T-helper 2 cell treated with Interferon-gamma antibody and Interleukin-4, amounts not matched to agents 5 μg/mL and 100 μg/mL, for 36 hours (primary cell): ENCODE measurements at regions not wholly inside any gene's neighbourhood (a gene's known extent, or its start where the extent isn't known, plus 50 kb on each side); places are given as distances from the start of the nearest gene placed in this dataset.
"Not testable (repeated sequence)": the region's sequence is repeated elsewhere in the genome, so short reads cannot be mapped to it uniquely, and the experiment has no call there.

ENCODE experiments used
- DNase-seq: peaks from one replicate; pipeline ENCODE4 v3.0.0; 2021; ENCODE audit warnings: low spot score
- H3K27ac Mint-ChIP-seq: one replicate; pipeline ENCODE4 v1.8.0; 2021; ENCODE audit warnings: mild to moderate bottlenecking, mixed read lengths
- H3K27me3 Mint-ChIP-seq: one replicate; pipeline ENCODE4 v1.8.0; 2021; ENCODE audit warnings: low read depth, mixed read lengths
- H3K36me3 Mint-ChIP-seq: one replicate; pipeline ENCODE4 v1.8.0; 2021; ENCODE audit warnings: low read depth, mixed read lengths
- H3K4me1 Mint-ChIP-seq: one replicate; pipeline ENCODE4 v1.8.0; 2021; ENCODE audit warnings: low read depth, mixed read lengths
- H3K4me3 Mint-ChIP-seq: one replicate; pipeline ENCODE4 v1.8.0; 2022; ENCODE audit warnings: mild to moderate bottlenecking, moderate library complexity, mixed read lengths
- H3K9me3 Mint-ChIP-seq: one replicate; pipeline ENCODE4 v1.8.0; 2021; ENCODE audit warnings: mixed read lengths

DNA sequence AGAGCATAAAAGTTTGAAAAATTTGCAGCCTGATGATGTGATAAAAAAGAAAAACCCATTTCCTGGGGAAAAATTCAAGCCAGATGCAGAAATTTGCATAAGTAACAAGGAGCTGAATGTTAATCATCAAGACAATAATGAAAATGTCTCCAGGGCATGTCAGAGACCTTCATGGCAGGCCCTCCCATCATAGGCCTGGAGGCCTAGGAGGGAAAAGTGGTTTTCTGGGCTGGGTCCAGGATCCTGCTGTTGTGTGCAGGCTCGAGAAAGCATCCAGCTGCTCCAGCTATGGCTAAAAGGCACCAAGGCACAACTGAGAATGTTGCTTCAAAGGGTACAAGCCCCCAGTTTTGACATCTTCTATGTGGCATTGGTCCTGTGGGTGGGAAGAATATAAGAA is 1014.0 kb downstream of the SI start:
- peaks cover 38% of the 10 kb centered on the region for H3K9me3 Mint-ChIP-seq

GRCh38 chr3:164060923-164061322 is 1017.4 kb downstream of the SI start:
- no peaks in the 10 kb centered on the region for H3K4me1 Mint-ChIP-seq
- no peaks in the 10 kb centered on the region for H3K27me3 Mint-ChIP-seq
- H3K27ac Mint-ChIP-seq, result no peak overlapping the region
- no peak overlapping the region for H3K4me3 Mint-ChIP-seq
- no peaks in the 10 kb centered on the region for H3K36me3 Mint-ChIP-seq
- peaks cover 45% of the 10 kb centered on the region for H3K9me3 Mint-ChIP-seq
- no peak for DNase-seq

More for the DNA sequence above, 1014.0 kb downstream of the SI start:
- no peak overlapping the region for H3K27ac Mint-ChIP-seq
- no peaks in the 10 kb centered on the region for H3K27me3 Mint-ChIP-seq
- no peaks in the 10 kb centered on the region for H3K36me3 Mint-ChIP-seq
- H3K4me1 Mint-ChIP-seq, result no peaks in the 10 kb centered on the region
- no peak overlapping the region for H3K4me3 Mint-ChIP-seq
- no peak for DNase-seq

GRCh38 chr3:164049847-164050246 is 1028.4 kb downstream of the SI start:
- Mint-ChIP-seq H3K27ac (no peak overlapping the region), H3K4me3 (no peak overlapping the region), H3K9me3 (peaks cover 15% of the 10 kb centered on the region), H3K27me3 (no peaks in the 10 kb centered on the region), H3K4me1 (no peaks in the 10 kb centered on the region), H3K36me3 (no peaks in the 10 kb centered on the region)
- DNase-seq, result no peak

DNA sequence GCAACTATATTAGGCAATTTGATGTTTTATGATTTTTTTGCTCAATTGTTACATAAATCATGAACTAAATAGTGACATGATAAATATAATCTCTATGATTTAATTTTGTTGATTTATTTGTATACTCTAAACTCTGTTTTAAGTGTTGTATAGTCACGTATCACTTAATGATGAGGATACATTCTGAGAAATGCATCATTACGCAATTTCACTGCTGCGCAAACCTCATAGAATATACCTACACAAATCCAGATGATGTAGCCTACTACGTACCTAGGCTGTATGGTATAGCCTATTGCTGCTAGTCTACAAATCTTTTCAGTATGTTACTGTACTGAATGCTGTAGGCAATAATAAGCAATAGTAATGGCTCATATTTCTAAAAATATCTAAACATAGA is 1029.8 kb downstream of the SI start:
- no peaks in the 10 kb centered on the region for H3K27me3 Mint-ChIP-seq
- H3K4me1 Mint-ChIP-seq, result no peaks in the 10 kb centered on the region
- H3K4me3 Mint-ChIP-seq, result no peak overlapping the region

GRCh38 chr3:164040991-164041390 is 1037.3 kb downstream of the SI start:
- DNase-seq, result no peak
- H3K27ac Mint-ChIP-seq, result no peak overlapping the region
- H3K4me1 Mint-ChIP-seq, result no peaks in the 10 kb centered on the region
- H3K36me3 Mint-ChIP-seq, result no peaks in the 10 kb centered on the region
- peaks cover 14% of the 10 kb centered on the region for H3K9me3 Mint-ChIP-seq
- H3K4me3 Mint-ChIP-seq, result no peak overlapping the region
- no peaks in the 10 kb centered on the region for H3K27me3 Mint-ChIP-seq

More for the DNA sequence above, 1029.8 kb downstream of the SI start:
- H3K36me3 Mint-ChIP-seq, result no peaks in the 10 kb centered on the region
- DNase-seq, result no peak
- H3K9me3 Mint-ChIP-seq, result peaks cover 9% of the 10 kb centered on the region
- H3K27ac Mint-ChIP-seq, result no peak overlapping the region

GRCh38 chr3:164030194-164030593 is 1048.1 kb downstream of the SI start:
- H3K4me3 Mint-ChIP-seq, result no peak overlapping the region
- no peak for DNase-seq
- H3K27ac Mint-ChIP-seq, result no peak overlapping the region
- no peaks in the 10 kb centered on the region for H3K4me1 Mint-ChIP-seq
- no peaks in the 10 kb centered on the region for H3K27me3 Mint-ChIP-seq
- no peaks in the 10 kb centered on the region for H3K36me3 Mint-ChIP-seq
- peaks cover 32% of the 10 kb centered on the region for H3K9me3 Mint-ChIP-seq

DNA sequence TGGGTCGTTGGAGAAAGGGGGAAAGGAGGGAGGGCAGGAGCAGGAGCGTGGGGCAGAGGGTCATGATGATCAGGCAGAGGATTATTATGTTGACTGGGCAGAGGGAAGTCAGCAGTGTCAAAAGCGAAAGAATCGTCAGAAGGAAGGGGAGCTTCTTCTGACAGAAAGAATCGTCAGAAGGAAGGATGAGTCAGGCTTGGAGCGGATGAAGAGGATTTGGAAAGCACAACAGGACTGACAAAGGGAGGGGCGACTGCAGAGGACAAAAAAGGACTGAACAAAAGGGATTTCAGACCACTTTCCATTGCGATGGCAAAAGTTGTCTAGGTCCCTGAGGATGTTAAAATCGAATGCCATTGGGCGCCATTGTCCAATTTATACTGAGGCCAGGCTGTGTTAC is 1053.5 kb downstream of the SI start:
- H3K36me3 Mint-ChIP-seq, result no peaks in the 10 kb centered on the region

DNA sequence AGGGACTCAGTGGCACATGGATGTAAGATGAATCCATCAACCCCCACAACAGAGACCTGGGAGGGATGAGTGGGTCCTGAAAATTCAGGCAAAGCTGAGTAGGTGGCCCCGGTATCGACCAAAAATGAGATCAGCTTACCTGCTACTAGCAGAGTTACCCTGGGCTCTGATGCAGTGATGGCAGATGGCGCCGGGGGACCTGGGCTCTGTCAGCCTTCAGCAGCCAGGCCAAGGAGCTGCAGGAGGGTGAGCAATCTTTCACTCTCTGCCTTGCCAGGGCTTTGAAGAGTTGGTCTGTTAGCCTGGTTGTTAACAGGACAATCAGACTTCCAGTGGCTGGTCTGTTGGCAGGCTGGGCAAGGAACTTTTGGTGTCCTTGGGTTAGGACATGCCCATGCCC is 1054.8 kb downstream of the SI start:
- Mint-ChIP-seq H3K9me3 (peaks cover 16% of the 10 kb centered on the region), H3K36me3 (no peaks in the 10 kb centered on the region), H3K4me1 (no peaks in the 10 kb centered on the region), H3K27ac (no peak overlapping the region), H3K27me3 (no peaks in the 10 kb centered on the region), H3K4me3 (no peak overlapping the region)
- DNase-seq, result no peak

More for the DNA sequence above, 1053.5 kb downstream of the SI start:
- no peak overlapping the region for H3K4me3 Mint-ChIP-seq
- no peaks in the 10 kb centered on the region for H3K27me3 Mint-ChIP-seq
- peaks cover 22% of the 10 kb centered on the region for H3K9me3 Mint-ChIP-seq
- H3K27ac Mint-ChIP-seq, result no peak overlapping the region
- DNase-seq, result no peak
- H3K4me1 Mint-ChIP-seq, result no peaks in the 10 kb centered on the region

DNA sequence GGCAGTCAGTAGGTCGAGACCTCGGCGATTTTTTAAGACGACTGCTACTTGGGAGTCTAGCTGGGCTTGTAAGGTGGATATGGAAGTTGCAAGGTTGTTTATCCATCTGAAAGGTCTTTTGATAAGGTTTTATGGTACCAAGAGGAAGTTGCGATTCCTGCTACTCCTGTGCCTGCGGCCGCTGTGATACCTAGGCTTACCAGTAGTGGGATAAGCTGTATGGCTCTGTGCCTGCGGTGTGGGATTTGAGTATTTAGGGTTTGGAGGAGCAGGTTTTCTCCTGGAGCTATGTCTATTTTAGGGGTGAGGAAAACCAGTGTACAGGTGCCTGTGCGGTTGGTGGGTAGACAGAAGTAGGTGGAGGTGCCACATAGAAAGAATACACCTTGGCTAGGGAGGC is 1059.8 kb downstream of the SI start:
- Mint-ChIP-seq H3K36me3 (no peaks in the 10 kb centered on the region), H3K27ac (no peak overlapping the region), H3K9me3 (peaks cover 4% of the 10 kb centered on the region), H3K4me1 (no peaks in the 10 kb centered on the region), H3K27me3 (no peaks in the 10 kb centered on the region), H3K4me3 (no peak overlapping the region)
- DNase-seq, result no peak

GRCh38 chr3:164007765-164008164 is 1070.5 kb downstream of the SI start:
- peaks cover 11% of the 10 kb centered on the region for H3K9me3 Mint-ChIP-seq
- DNase-seq, result no peak
- H3K36me3 Mint-ChIP-seq, result no peaks in the 10 kb centered on the region
- no peak overlapping the region for H3K4me3 Mint-ChIP-seq
- no peaks in the 10 kb centered on the region for H3K4me1 Mint-ChIP-seq
- no peak overlapping the region for H3K27ac Mint-ChIP-seq
- H3K27me3 Mint-ChIP-seq, result no peaks in the 10 kb centered on the region

DNA sequence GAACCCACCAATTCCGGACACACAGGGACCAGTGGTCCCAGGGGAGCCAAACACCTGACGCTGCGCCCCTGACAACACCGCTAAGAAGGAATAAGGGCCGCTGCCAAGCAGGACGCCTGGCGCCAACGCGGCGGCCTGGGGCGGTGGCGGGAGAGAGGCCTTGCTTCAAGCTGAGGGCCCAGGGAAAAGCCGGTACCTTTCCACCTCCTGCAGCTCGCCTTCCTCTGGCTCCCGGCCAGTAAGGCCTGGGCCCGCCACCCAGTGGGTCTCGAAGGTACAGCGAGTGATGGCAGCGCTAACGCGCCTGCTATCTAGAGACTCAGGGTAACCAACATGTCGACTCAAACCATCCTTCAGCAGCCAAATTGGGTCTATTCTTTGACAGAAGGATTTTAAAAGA is 1074.1 kb downstream of the SI start:
- Mint-ChIP-seq H3K36me3 (no peaks in the 10 kb centered on the region), H3K27ac (no peak overlapping the region), H3K27me3 (no peaks in the 10 kb centered on the region), H3K9me3 (peaks cover 10% of the 10 kb centered on the region), H3K4me1 (no peaks in the 10 kb centered on the region), H3K4me3 (no peak overlapping the region)
- DNase-seq, result no peak

GRCh38 chr3:164003016-164003415 is 1075.3 kb downstream of the SI start:
- not testable (repeated sequence) for H3K4me1 Mint-ChIP-seq, H3K36me3 Mint-ChIP-seq

GRCh38 chr3:163983940-163984339 is 1094.4 kb downstream of the SI start:
- Mint-ChIP-seq H3K4me3 (no peak overlapping the region), H3K27me3 (no peaks in the 10 kb centered on the region), H3K36me3 (no peaks in the 10 kb centered on the region), H3K27ac (no peak overlapping the region), H3K9me3 (peaks cover 15% of the 10 kb centered on the region), H3K4me1 (no peaks in the 10 kb centered on the region)
- DNase-seq, result no peak

More at GRCh38 chr3:164003016-164003415, 1075.3 kb downstream of the SI start:
- not testable (repeated sequence) for H3K4me3 Mint-ChIP-seq, H3K9me3 Mint-ChIP-seq, H3K27ac Mint-ChIP-seq, DNase-seq, H3K27me3 Mint-ChIP-seq

DNA sequence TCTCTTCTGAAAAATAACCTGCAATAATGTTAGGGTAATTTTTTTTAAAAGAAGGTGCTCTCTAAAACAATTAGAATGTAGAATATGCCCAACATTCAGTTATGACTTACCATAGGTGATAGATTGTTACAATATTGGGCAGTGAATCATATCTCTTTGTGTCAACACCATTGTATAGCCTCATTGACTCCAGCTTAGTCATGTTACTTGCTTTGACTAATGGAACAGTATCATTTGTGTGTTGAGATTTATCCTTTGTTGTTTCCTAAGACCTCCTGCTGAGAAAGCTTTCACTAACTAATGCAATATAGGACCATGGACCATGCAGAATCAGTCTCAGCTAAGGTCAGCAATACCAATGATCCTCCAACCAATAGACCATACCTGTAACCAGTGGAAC is 1106.4 kb downstream of the SI start:
- no peak for DNase-seq
- no peak overlapping the region for H3K27ac Mint-ChIP-seq
- H3K4me3 Mint-ChIP-seq, result no peak overlapping the region
- H3K27me3 Mint-ChIP-seq, result no peaks in the 10 kb centered on the region
- H3K36me3 Mint-ChIP-seq, result no peaks in the 10 kb centered on the region
- peaks cover 27% of the 10 kb centered on the region for H3K9me3 Mint-ChIP-seq
- H3K4me1 Mint-ChIP-seq, result no peaks in the 10 kb centered on the region

- no peaks in the 10 kb centered on the region for H3K36me3 Mint-ChIP-seq
- H3K4me1 Mint-ChIP-seq, result no peaks in the 10 kb centered on the region
- H3K27me3 Mint-ChIP-seq, result no peaks in the 10 kb centered on the region
- peaks cover 26% of the 10 kb centered on the region for H3K9me3 Mint-ChIP-seq
- no peak for DNase-seq
- H3K27ac Mint-ChIP-seq, result no peak overlapping the region
- H3K4me3 Mint-ChIP-seq, result no peak overlapping the region
Measured at GRCh38 chr3:163957072-163957471, 1121.2 kb downstream of the SI start.
